Vagina (tissue), 2 donors: ENCODE measurements at regions not wholly inside any gene's neighbourhood (a gene's known extent, or its start where the extent isn't known, plus 50 kb on each side); places are given as distances from the start of the nearest gene placed in this dataset.
"Not testable (repeated sequence)": the region's sequence is repeated elsewhere in the genome, so short reads cannot be mapped to it uniquely, and the experiment has no call there.

Experiments
- DNase-seq, 2 donors: peaks; one replicate each; pipeline ENCODE4 v3.0.0-alpha.2; 2017; ENCODE audit errors: extremely low spot score in 2 of 2
- H3K27ac ChIP-seq: fragments of 200-600 bp; sonication (generic); one replicate; pipeline ENCODE4 v1.5.1; 2019
- H3K27me3 ChIP-seq: fragments of 200-600 bp; sonication (generic); one replicate; pipeline ENCODE4 v1.5.1; 2019
- H3K36me3 ChIP-seq, 2 donors: fragments of 200-600 bp; sonication (generic); one replicate each; pipeline ENCODE4 v1.5.1; 2017 to 2019
- H3K4me1 ChIP-seq: fragments of 200-600 bp; sonication (generic); one replicate; pipeline ENCODE4 v1.5.1; 2019
- H3K4me3 ChIP-seq, 2 donors: fragments of 200-600 bp; sonication (generic); 1 replicate in 1 of 2; 2 replicates in 1 of 2; pipeline ENCODE4 v1.5.1; 2016 to 2019
- H3K9me3 ChIP-seq: fragments of 200-600 bp; sonication (generic); one replicate; pipeline ENCODE4 v1.5.1; 2019
- POLR2A ChIP-seq, 2 donors: fragments of 450-650 bp; IDR thresholded peaks; one replicate each; pipeline ENCODE4 v1.6.1; 2017; ENCODE audit warnings: antibody characterized with exemption in 2 of 2, mild to moderate bottlenecking in 2 of 2, moderate library complexity in 2 of 2
- POLR2AphosphoS5 ChIP-seq, 2 donors: sonication (generic); formaldehyde crosslinking; IDR thresholded peaks; one replicate each; pipeline ENCODE4 v1.9.0; 2017; ENCODE audit warnings: antibody characterized with exemption in 2 of 2, mild to moderate bottlenecking in 2 of 2, low read depth in 1 of 2; ENCODE audit not compliant: insufficient read depth in 1 of 2
- intact Hi-C: fragments of 100-400 bp; cut with DNase I; formaldehyde crosslinking; loops from one replicate; pipeline ENCODE4 v1.15.1; 2023
- TF ChIP-seq, protein P1 (sequence below), 3 experiments: fragments of 450-650 bp in 2 of 3; fragments of 200-600 bp in 1 of 3; sonication (generic) in 1 of 3; IDR thresholded peaks; one replicate each; pipeline ENCODE4 v1.5.1; 2017 to 2019; ENCODE audit warnings: antibody characterized with exemption in 3 of 3, mild to moderate bottlenecking in 2 of 3, moderate library complexity in 2 of 3

DNA sequence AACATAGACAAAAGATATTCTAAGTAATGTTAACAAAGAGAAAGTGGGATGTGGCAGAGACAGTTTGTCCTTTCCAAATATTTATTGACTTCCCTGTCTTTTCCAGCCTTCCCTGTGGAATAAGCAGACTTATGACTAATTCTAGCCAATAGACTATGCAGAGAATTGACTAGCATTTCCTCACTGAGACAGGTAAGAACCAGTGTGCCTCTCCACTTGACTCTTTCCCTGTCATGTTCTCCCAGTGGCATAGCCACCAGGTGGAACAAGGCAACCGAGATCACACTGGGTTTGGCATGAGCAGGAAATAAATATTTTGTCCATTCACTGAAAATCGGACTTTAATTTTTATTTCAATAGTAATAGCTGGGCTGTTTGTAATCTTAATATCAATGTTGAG is 168.1 kb upstream of the CTAGE1 start:
- H3K27ac ChIP-seq = no peak overlapping the region
- no peaks in the 10 kb centered on the region for H3K4me1 ChIP-seq
- no peaks in the 10 kb centered on the region for H3K27me3 ChIP-seq
- intact Hi-C loops = loop anchor here (10.0 kb wide), 1 partner anchor 611 kb away; no protein-coding TSS in a partner anchor
- no peaks in the 10 kb centered on the region for H3K36me3 ChIP-seq
- H3K9me3 ChIP-seq = no peaks in the 10 kb centered on the region
- no peak for TF ChIP-seq POLR2AphosphoS5 (IDR thresholded peaks at IDR 0.05; ENCODE audit: insufficient read depth in 1 of 2, low read depth in 1 of 2)
- no peak for TF ChIP-seq POLR2A (IDR thresholded peaks at IDR 0.05)
- TF ChIP-seq, protein P1, sequence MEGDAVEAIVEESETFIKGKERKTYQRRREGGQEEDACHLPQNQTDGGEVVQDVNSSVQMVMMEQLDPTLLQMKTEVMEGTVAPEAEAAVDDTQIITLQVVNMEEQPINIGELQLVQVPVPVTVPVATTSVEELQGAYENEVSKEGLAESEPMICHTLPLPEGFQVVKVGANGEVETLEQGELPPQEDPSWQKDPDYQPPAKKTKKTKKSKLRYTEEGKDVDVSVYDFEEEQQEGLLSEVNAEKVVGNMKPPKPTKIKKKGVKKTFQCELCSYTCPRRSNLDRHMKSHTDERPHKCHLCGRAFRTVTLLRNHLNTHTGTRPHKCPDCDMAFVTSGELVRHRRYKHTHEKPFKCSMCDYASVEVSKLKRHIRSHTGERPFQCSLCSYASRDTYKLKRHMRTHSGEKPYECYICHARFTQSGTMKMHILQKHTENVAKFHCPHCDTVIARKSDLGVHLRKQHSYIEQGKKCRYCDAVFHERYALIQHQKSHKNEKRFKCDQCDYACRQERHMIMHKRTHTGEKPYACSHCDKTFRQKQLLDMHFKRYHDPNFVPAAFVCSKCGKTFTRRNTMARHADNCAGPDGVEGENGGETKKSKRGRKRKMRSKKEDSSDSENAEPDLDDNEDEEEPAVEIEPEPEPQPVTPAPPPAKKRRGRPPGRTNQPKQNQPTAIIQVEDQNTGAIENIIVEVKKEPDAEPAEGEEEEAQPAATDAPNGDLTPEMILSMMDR (IDR thresholded peaks at IDR 0.05) = no peak
- no peak overlapping the region for H3K4me3 ChIP-seq
- DNase-seq = no peak

DNA sequence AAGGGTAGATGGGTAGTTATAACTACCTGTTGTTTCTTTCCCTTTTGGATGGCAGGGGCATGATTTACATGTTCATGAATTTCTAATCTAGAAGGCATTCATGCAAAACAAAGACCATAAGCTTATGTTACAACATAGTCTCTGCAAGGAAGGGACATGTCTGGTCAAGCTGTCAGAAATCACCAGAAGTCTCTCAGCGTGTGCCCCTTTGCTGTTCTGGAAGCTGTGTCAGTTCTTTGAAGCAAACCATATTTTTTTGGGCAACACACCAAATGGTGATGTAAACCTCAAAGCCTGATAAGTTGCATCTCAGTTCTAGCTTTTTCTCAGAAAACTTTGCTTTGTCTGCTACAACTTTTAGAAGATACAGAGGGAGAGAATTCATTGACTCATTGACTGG is 173.5 kb upstream of the CTAGE1 start:
- no peak overlapping the region for H3K4me3 ChIP-seq
- no peak for DNase-seq
- no peaks in the 10 kb centered on the region for H3K4me1 ChIP-seq
- no peak overlapping the region for H3K27ac ChIP-seq
- intact Hi-C loops = no loop called here
- H3K27me3 ChIP-seq = no peaks in the 10 kb centered on the region
- H3K9me3 ChIP-seq = no peaks in the 10 kb centered on the region
- H3K36me3 ChIP-seq = no peaks in the 10 kb centered on the region
- TF ChIP-seq POLR2A (IDR thresholded peaks at IDR 0.05) = no peak
- no peak for TF ChIP-seq POLR2AphosphoS5 (IDR thresholded peaks at IDR 0.05; ENCODE audit: insufficient read depth in 1 of 2, low read depth in 1 of 2)
- TF ChIP-seq, protein P1 (IDR thresholded peaks at IDR 0.05) = no peak

DNA sequence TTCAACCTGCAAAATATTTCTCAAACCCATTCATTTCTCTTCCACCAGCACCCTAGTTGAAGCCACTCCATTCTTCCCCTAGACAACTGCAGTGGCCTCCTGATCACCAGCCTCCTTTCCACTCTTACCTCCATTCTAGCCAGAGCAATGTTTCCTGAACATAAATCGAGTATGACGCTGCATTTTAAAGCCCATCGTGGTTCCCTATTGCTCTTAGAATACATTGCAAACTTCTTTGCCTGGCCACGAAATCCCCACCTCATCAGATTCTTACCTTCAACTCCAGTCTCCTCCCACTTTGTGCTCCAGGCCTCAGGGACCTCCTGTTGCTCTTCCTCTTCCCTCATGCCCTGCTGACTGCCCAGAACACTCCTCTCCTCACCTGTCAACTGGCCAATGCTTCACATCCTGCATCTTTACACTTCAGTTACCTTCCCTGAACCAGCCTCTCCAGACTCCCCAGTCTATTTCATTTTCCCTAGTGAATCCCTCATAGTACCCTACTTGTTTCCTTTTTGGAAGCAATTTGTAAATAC is 176.5 kb upstream of the CTAGE1 start:
- intact Hi-C loops = no loop called here
- Histone ChIP-seq H3K27ac (no peak overlapping the region), H3K27me3 (no peaks in the 10 kb centered on the region), H3K9me3 (no peaks in the 10 kb centered on the region), H3K36me3 (no peaks in the 10 kb centered on the region), H3K4me1 (no peaks in the 10 kb centered on the region), H3K4me3 (no peak overlapping the region)
- no peak for TF ChIP-seq POLR2A (IDR thresholded peaks at IDR 0.05)
- TF ChIP-seq, protein P1 (IDR thresholded peaks at IDR 0.05) = no peak
- TF ChIP-seq POLR2AphosphoS5 (IDR thresholded peaks at IDR 0.05; ENCODE audit: insufficient read depth in 1 of 2, low read depth in 1 of 2) = no peak
- no peak for DNase-seq

DNA sequence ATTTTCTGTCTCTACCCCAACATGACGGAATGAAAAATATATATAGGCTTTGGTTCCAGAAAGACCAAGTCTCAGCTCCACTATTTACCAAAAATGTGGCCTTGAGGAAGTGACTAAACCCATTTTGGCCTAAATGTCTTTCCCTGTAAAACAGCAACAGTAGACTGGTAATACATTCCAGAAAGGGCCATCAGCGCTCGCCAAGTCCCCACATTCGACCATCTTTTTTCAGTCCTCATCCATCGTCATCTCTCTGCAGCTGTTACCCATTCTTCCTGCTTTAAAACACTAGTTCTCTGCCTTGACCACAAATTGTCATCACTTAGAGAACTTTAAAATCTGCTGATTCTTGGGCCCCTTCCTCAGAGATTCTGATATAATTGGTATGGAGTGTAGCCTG is 183.8 kb upstream of the CTAGE1 start:
- Histone ChIP-seq H3K27me3 (no peaks in the 10 kb centered on the region), H3K36me3 (no peaks in the 10 kb centered on the region), H3K9me3 (no peaks in the 10 kb centered on the region), H3K27ac (no peak overlapping the region), H3K4me3 (no peak overlapping the region), H3K4me1 (peaks cover 6% of the 10 kb centered on the region)
- intact Hi-C loops = no loop called here
- TF ChIP-seq POLR2A (IDR thresholded peaks at IDR 0.05) = no peak
- TF ChIP-seq POLR2AphosphoS5 (IDR thresholded peaks at IDR 0.05; ENCODE audit: insufficient read depth in 1 of 2, low read depth in 1 of 2) = no peak
- TF ChIP-seq, protein P1 (IDR thresholded peaks at IDR 0.05) = no peak
- no peak for DNase-seq

DNA sequence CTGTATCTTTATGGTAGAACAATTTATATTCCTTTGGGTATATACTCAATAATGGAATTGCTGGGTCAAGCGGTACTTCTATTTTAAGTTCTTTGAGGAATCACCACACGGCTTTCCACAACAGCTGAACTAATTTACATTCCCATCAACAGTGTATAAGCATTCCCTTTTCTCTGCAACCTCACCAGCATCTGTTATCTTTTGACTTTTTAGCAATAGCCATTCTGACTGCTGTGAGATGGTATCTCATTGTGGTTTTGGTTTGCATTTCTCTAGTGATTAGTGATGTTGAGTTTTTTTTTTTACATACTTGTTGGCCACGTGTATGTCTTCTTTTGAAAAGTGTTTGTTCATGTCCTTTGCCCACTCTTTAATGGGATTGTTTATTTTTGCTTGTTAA is 184.7 kb upstream of the CTAGE1 start:
- H3K27me3 ChIP-seq, H3K27ac ChIP-seq, H3K36me3 ChIP-seq, H3K4me3 ChIP-seq, H3K4me1 ChIP-seq, DNase-seq, intact Hi-C loops, H3K9me3 ChIP-seq: not testable (repeated sequence)
